Transverse colon (tissue), 3 donors: ENCODE measurements at regions not wholly inside any gene's neighbourhood (a gene's known extent, or its start where the extent isn't known, plus 50 kb on each side); places are given as distances from the start of the nearest gene placed in this dataset.

Experiments used
- EP300 ChIP-seq: sonication (generic); formaldehyde crosslinking; IDR thresholded peaks from one replicate; pipeline ENCODE4 v1.6.1; 2017; ENCODE audit warnings: antibody characterized with exemption, low read depth
- POLR2A ChIP-seq: fragments of 450-650 bp; IDR thresholded peaks from one replicate; pipeline ENCODE4 v1.6.1; 2016; ENCODE audit warnings: antibody characterized with exemption, mild to moderate bottlenecking, moderate library complexity
- TF ChIP-seq, protein P1 (sequence below), 5 experiments: fragments of 200-600 bp in 3 of 5; fragments of 450-650 bp in 2 of 5; sonication (generic) in 3 of 5; IDR thresholded peaks; 1 replicate in 2 of 5; 2 replicates in 3 of 5; pipeline ENCODE4 v1.5.1; 2016 to 2017; ENCODE audit warnings: antibody characterized with exemption in 5 of 5, inconsistent platforms in 3 of 5, mild to moderate bottlenecking in 2 of 5, moderate library complexity in 1 of 5

DNA sequence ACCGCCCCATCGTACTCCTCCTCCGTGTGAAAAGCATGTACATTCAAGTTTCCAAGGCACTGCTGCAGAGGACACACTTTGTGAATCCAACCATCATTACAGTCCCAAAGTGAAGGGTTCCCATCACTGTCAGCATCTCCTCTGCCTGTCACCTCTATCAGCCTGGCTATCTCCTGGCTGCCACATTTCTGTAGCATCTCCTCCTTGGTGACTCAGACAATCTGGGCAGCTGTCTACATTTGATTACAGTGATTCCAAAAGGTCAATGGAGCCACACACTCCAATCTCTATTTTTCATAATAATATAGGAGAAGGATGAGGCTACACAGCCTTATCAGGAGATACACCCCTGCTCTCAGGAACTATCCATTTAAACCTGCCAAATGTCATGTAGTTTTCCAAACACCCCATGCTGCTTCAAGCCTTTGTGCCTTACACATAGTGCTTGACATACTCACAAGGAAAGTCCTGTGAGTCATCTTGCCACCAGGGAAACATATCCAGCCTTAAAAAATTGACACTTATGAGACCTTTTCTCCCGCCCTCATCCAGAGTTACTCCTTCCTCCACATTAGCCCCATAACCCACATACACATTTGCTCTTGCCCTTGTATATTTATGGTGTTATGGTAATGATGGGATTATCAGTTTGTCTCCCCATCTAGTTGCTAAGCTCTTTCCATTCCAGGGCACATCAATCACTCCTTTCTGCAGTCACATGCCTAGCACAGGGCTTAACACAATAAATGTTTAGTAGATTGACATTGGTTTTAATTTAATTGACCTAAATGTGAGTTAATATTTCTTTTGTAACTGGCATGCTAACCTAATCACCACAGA, 250.1 kb upstream of the CDH5 start:
- TF ChIP-seq, protein P1, sequence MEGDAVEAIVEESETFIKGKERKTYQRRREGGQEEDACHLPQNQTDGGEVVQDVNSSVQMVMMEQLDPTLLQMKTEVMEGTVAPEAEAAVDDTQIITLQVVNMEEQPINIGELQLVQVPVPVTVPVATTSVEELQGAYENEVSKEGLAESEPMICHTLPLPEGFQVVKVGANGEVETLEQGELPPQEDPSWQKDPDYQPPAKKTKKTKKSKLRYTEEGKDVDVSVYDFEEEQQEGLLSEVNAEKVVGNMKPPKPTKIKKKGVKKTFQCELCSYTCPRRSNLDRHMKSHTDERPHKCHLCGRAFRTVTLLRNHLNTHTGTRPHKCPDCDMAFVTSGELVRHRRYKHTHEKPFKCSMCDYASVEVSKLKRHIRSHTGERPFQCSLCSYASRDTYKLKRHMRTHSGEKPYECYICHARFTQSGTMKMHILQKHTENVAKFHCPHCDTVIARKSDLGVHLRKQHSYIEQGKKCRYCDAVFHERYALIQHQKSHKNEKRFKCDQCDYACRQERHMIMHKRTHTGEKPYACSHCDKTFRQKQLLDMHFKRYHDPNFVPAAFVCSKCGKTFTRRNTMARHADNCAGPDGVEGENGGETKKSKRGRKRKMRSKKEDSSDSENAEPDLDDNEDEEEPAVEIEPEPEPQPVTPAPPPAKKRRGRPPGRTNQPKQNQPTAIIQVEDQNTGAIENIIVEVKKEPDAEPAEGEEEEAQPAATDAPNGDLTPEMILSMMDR (IDR thresholded peaks at IDR 0.05) = no peak
- TF ChIP-seq POLR2A = no peak
- no peak for TF ChIP-seq EP300
